H9 (cell line): ENCODE measurements at regions not wholly inside any gene's neighbourhood (a gene's known extent, or its start where the extent isn't known, plus 50 kb on each side); places are given as distances from the start of the nearest gene placed in this dataset.

Experiments used
- DNase-seq: peaks from one replicate; pipeline ENCODE4 v3.0.0-alpha.2; 2017
- H2AFZ ChIP-seq: one replicate; pipeline ENCODE4 v1.6.1; 2013; ENCODE audit warnings: mild to moderate bottlenecking, low read length, control low read depth, moderate library complexity
- H2AK5ac ChIP-seq: 2 replicates; pipeline ENCODE4 v1.6.1; 2013; ENCODE audit warnings: low read length, control low read depth, mixed read lengths; ENCODE audit not compliant: insufficient read length
- H2BK120ac ChIP-seq: one replicate; pipeline ENCODE4 v1.6.1; 2013; ENCODE audit warnings: low read depth, mild to moderate bottlenecking, low read length, control low read depth, inconsistent platforms; ENCODE audit not compliant: poor library complexity, severe bottlenecking
- H2BK12ac ChIP-seq: 2 replicates; pipeline ENCODE4 v1.6.1; 2013; ENCODE audit warnings: low read length, control low read depth, mixed read lengths, low read depth; ENCODE audit not compliant: insufficient read length
- H2BK15ac ChIP-seq: 2 replicates; pipeline ENCODE4 v1.6.1; 2013; ENCODE audit warnings: low read depth, low read length, control low read depth
- H2BK20ac ChIP-seq: one replicate; pipeline ENCODE4 v1.6.1; 2013; ENCODE audit warnings: low read depth, mild to moderate bottlenecking, low read length, control low read depth, inconsistent platforms; ENCODE audit not compliant: poor library complexity, severe bottlenecking
- H2BK5ac ChIP-seq: 2 replicates; pipeline ENCODE4 v1.6.1; 2013; ENCODE audit warnings: low read length, control low read depth, mixed read lengths; ENCODE audit not compliant: insufficient read length
- H3K14ac ChIP-seq: 2 replicates; pipeline ENCODE4 v1.6.1; 2013; ENCODE audit warnings: low read length, control low read depth; ENCODE audit not compliant: insufficient read depth
- H3K18ac ChIP-seq: 2 replicates; pipeline ENCODE4 v1.6.1; 2013; ENCODE audit warnings: low read depth, mild to moderate bottlenecking, mixed read lengths, low read length, control low read depth; ENCODE audit not compliant: insufficient read length
- H3K23ac ChIP-seq: 2 replicates; pipeline ENCODE4 v1.6.1; 2013; ENCODE audit warnings: low read length, control low read depth, mixed read lengths, low read depth; ENCODE audit not compliant: insufficient read length
- H3K23me2 ChIP-seq: 2 replicates; pipeline ENCODE4 v1.6.1; 2013; ENCODE audit warnings: low read depth, mild to moderate bottlenecking, mixed read lengths, low read length, control low read depth; ENCODE audit not compliant: insufficient read length, poor library complexity, severe bottlenecking
- H3K27ac ChIP-seq: 2 replicates; pipeline ENCODE4 v1.5.1; 2013; ENCODE audit warnings: low read length, control low read depth, mixed read lengths, low read depth; ENCODE audit not compliant: insufficient read length
- H3K27me3 ChIP-seq: 2 replicates; pipeline ENCODE4 v1.6.1; 2013; ENCODE audit warnings: low read length, control low read depth, inconsistent platforms; ENCODE audit not compliant: insufficient read depth
- H3K4ac ChIP-seq: 2 replicates; pipeline ENCODE4 v1.6.1; 2013; ENCODE audit warnings: low read depth, mild to moderate bottlenecking, control low read depth, inconsistent platforms, low read length, moderate library complexity
- H3K4me1 ChIP-seq: 2 replicates; pipeline ENCODE4 v1.6.1; 2013; ENCODE audit warnings: low read length, control low read depth, inconsistent platforms; ENCODE audit not compliant: insufficient read depth
- H3K4me2 ChIP-seq: 2 replicates; pipeline ENCODE4 v1.6.1; 2013; ENCODE audit warnings: low read length, control low read depth, mixed read lengths; ENCODE audit not compliant: insufficient read length, insufficient read depth
- H3K56ac ChIP-seq: 2 replicates; pipeline ENCODE4 v1.6.1; 2013; ENCODE audit warnings: low read depth, mild to moderate bottlenecking, mixed read lengths, low read length, control low read depth; ENCODE audit not compliant: insufficient read length
- H3K79me1 ChIP-seq: 2 replicates; pipeline ENCODE4 v1.6.1; 2013; ENCODE audit warnings: low read depth, mild to moderate bottlenecking, moderate library complexity, low read length, control low read depth, inconsistent platforms; ENCODE audit not compliant: insufficient read depth, poor library complexity, severe bottlenecking
- H3K79me2 ChIP-seq: 2 replicates; pipeline ENCODE4 v1.6.1; 2013; ENCODE audit warnings: low read length, control low read depth, inconsistent platforms; ENCODE audit not compliant: insufficient read depth
- H3K9ac ChIP-seq: 2 replicates; pipeline ENCODE4 v1.6.1; 2013; ENCODE audit warnings: low read length, control low read depth, mixed read lengths; ENCODE audit not compliant: insufficient read length; ENCODE audit errors: extremely low read depth
- H3K9me3 ChIP-seq: one replicate; pipeline ENCODE4 v1.6.1; 2013; ENCODE audit warnings: low read depth, low read length, inconsistent platforms; ENCODE audit not compliant: control insufficient read depth
- H3T11ph ChIP-seq: one replicate; pipeline ENCODE4 v1.6.1; 2013; ENCODE audit warnings: mild to moderate bottlenecking, low read length, control low read depth, inconsistent platforms
- H4K20me1 ChIP-seq: one replicate; pipeline ENCODE4 v1.6.1; 2013; ENCODE audit not compliant: control insufficient read depth, insufficient read length, insufficient read depth
- H4K5ac ChIP-seq: 2 replicates; pipeline ENCODE4 v1.6.1; 2013; ENCODE audit warnings: low read depth, mild to moderate bottlenecking, mixed read lengths, low read length, control low read depth; ENCODE audit not compliant: insufficient read length
- H4K8ac ChIP-seq: replicated peaks from 2 replicates; pipeline ENCODE4 v1.6.1; 2013; ENCODE audit warnings: low read length, control low read depth, mixed read lengths, low read depth; ENCODE audit not compliant: insufficient read length
- H4K91ac ChIP-seq: 2 replicates; pipeline ENCODE4 v1.6.1; 2013; ENCODE audit warnings: low read depth, mild to moderate bottlenecking, moderate library complexity, mixed read lengths, low read length, control low read depth; ENCODE audit not compliant: insufficient read length
- H3K27ac Mint-ChIP-seq, 3 experiments: 2 replicates in 2 of 3; 3 replicates in 1 of 3; pipeline ENCODE4 v1.8.0; 2020 to 2021; ENCODE audit warnings: mixed read lengths in 3 of 3, mild to moderate bottlenecking in 1 of 3, moderate library complexity in 1 of 3
- H3K27me3 Mint-ChIP-seq: 2 replicates; pipeline ENCODE4 v1.8.0; 2021; ENCODE audit warnings: low read depth, mild to moderate bottlenecking, moderate library complexity, mixed read lengths
- H3K36me3 Mint-ChIP-seq, 3 experiments: 2 replicates in 2 of 3; 3 replicates in 1 of 3; pipeline ENCODE4 v1.8.0; 2020 to 2021; ENCODE audit warnings: low read depth in 3 of 3, mixed read lengths in 3 of 3; ENCODE audit not compliant: insufficient read depth in 1 of 3
- H3K4me1 Mint-ChIP-seq, 2 experiments: 2 replicates each; pipeline ENCODE4 v1.8.0; 2020; ENCODE audit warnings: mixed read lengths in 2 of 2
- H3K4me3 Mint-ChIP-seq, 2 experiments: 2 replicates in 1 of 2; 3 replicates in 1 of 2; pipeline ENCODE4 v1.8.0; 2020 to 2021; ENCODE audit warnings: mild to moderate bottlenecking in 2 of 2, mixed read lengths in 2 of 2, moderate library complexity in 1 of 2
- H3K9me3 Mint-ChIP-seq, 2 experiments: 2 replicates in 1 of 2; 3 replicates in 1 of 2; pipeline ENCODE4 v1.8.0; 2020; ENCODE audit warnings: mild to moderate bottlenecking in 2 of 2, mixed read lengths in 2 of 2, moderate library complexity in 1 of 2
- CTCF ChIP-seq: fragments of 200-600 bp; sonication (generic); conservative IDR thresholded peaks from 3 replicates; pipeline ENCODE4 v1.8.0; 2021; ENCODE audit warnings: antibody characterized with exemption, mild to moderate bottlenecking
- WGBS: extraction: QIAGEN DNeasy Blood & Tissue Kit; methylation state at CpG from one replicate; pipeline ENCODE4 v1.1.7; 2013; ENCODE audit warnings: missing lambda C conversion rate, low lambda C conversion rate, mixed read lengths; ENCODE audit not compliant: insufficient read length; ENCODE audit errors: extremely low coverage; 5-methylcytosine and 5-hydroxymethylcytosine counted together

GRCh38 chr5:124858612-124859011 lies 112.2 kb upstream of the ZNF608 start:
- no peak overlapping the region for H2BK12ac ChIP-seq
- Mint-ChIP-seq H3K36me3 (no peaks in the 10 kb centered on the region; a peak in 2 of 7 replicates), H3K9me3 (no peaks in the 10 kb centered on the region; a peak in 1 of 5 replicates), H3K4me1 (no peaks in the 10 kb centered on the region), H3K27ac (no peak overlapping the region), H3K27me3 (no peaks in the 10 kb centered on the region; the same call in 1 of the 2 replicates), H3K4me3 (no peak overlapping the region)
- H3K56ac ChIP-seq, result no peak overlapping the region
- H2BK5ac ChIP-seq, result no peak overlapping the region
- H3K4me2 ChIP-seq, result no peak overlapping the region
- H3K9me3 ChIP-seq, result no peaks in the 10 kb centered on the region
- H4K20me1 ChIP-seq, result no peaks in the 10 kb centered on the region
- H2AK5ac ChIP-seq, result no peak overlapping the region
- no peak overlapping the region for H2BK120ac ChIP-seq
- H3K27ac ChIP-seq, result no peak overlapping the region
- no peak for TF ChIP-seq CTCF
- H4K8ac ChIP-seq, result no peak overlapping the region
- DNase-seq, result no peak
- no peak overlapping the region for H2BK20ac ChIP-seq
- H3K4ac ChIP-seq, result no peak overlapping the region
- no peak overlapping the region for H3K23ac ChIP-seq
- H3K79me1 ChIP-seq, result no peaks in the 10 kb centered on the region
- no peaks in the 10 kb centered on the region for H3K23me2 ChIP-seq
- no CpG with 5 or more reads among the region's 2 CpGs for WGBS
- H3K9ac ChIP-seq, result no peak overlapping the region
- no peak overlapping the region for H4K5ac ChIP-seq
- H2BK15ac ChIP-seq, result no peak overlapping the region
- no peak overlapping the region for H3K18ac ChIP-seq
- H4K91ac ChIP-seq, result no peak overlapping the region
- no peak overlapping the region for H3K14ac ChIP-seq
- H3K27me3 ChIP-seq, result no peaks in the 10 kb centered on the region
- no peak overlapping the region for H2AFZ ChIP-seq
- H3K79me2 ChIP-seq, result no peaks in the 10 kb centered on the region
- H3T11ph ChIP-seq, result no peak overlapping the region
- H3K4me1 ChIP-seq, result no peaks in the 10 kb centered on the region
